PC-3 (cell line): ENCODE measurements at regions not wholly inside any gene's neighbourhood (a gene's known extent, or its start where the extent isn't known, plus 50 kb on each side); places are given as distances from the start of the nearest gene placed in this dataset.

Source experiments
- ATAC-seq: fragments of 200-7000 bp; cut with Tn5 transposase; 2 replicates; pipeline ENCODE4 v1.9.1; 2020; ENCODE audit warnings: mild to moderate bottlenecking, moderate library complexity
- BruUV-seq: library from RNA; stranded (reverse); fragments of 400-500 nt; replicated peaks from 2 replicates; lab custom pipeline; 2021; lab: Mats Ljungman, UMichigan
- CTCF ChIA-PET: fragments of 300-600 bp; sonication (Branson Sonifier 250); formaldehyde crosslinking; loops from one replicate; lab custom pipeline; 2022; ENCODE audit warnings: antibody characterized with exemption; lab: Charles Lee
- POLR2A ChIA-PET: fragments of 300-600 bp; sonication (Branson Sonifier 250); formaldehyde crosslinking; loops from one replicate; lab custom pipeline; 2022; ENCODE audit warnings: antibody characterized with exemption; ENCODE audit not compliant: unreplicated experiment; lab: Charles Lee
- DNase-seq: peaks from one replicate; pipeline ENCODE4 v3.0.0-alpha.2; 2015
- H2AFZ ChIP-seq: fragments of 300-600 bp; sonication (generic); 2 replicates; pipeline ENCODE4 v1.6.0; 2016; ENCODE audit warnings: antibody characterized with exemption, low read length
- H3F3A ChIP-seq: fragments of 300-600 bp; sonication (generic); one replicate; pipeline ENCODE4 v1.6.0; 2017; ENCODE audit warnings: antibody characterized with exemption, low read length, control low read depth, mild to moderate bottlenecking; ENCODE audit not compliant: unreplicated experiment
- H3K27ac ChIP-seq: fragments of 300-600 bp; sonication (generic); 2 replicates; pipeline ENCODE4 v1.5.1; 2016; ENCODE audit warnings: mild to moderate bottlenecking, low read length
- H3K27me3 ChIP-seq: fragments of 300-600 bp; sonication (generic); 2 replicates; pipeline ENCODE4 v1.6.1; 2016; ENCODE audit warnings: low read length, mixed read lengths
- H3K36me3 ChIP-seq: fragments of 300-600 bp; sonication (generic); 2 replicates; pipeline ENCODE4 v1.6.1; 2016; ENCODE audit warnings: low read depth, mixed run types, low read length, mixed read lengths
- H3K4me1 ChIP-seq: fragments of 300-600 bp; sonication (generic); 2 replicates; pipeline ENCODE4 v1.5.1; 2016; ENCODE audit warnings: low read length; ENCODE audit not compliant: insufficient read depth
- H3K4me2 ChIP-seq: fragments of 300-600 bp; sonication (generic); 2 replicates; pipeline ENCODE4 v1.6.0; 2016; ENCODE audit warnings: low read length
- H3K4me3 ChIP-seq: fragments of 300-600 bp; sonication (generic); 2 replicates; pipeline ENCODE4 v1.5.1; 2016; ENCODE audit warnings: mild to moderate bottlenecking, low read length, mixed read lengths
- H3K79me2 ChIP-seq: fragments of 300-600 bp; sonication (generic); 2 replicates; pipeline ENCODE4 v1.6.1; 2017; ENCODE audit warnings: low read length, mixed read lengths
- H3K9ac ChIP-seq: fragments of 300-600 bp; sonication (generic); 2 replicates; pipeline ENCODE4 v1.6.0; 2016; ENCODE audit warnings: mild to moderate bottlenecking, low read length
- H3K9me2 ChIP-seq: fragments of 300-600 bp; sonication (generic); replicated peaks from 2 replicates; pipeline ENCODE4 v1.6.1; 2016; ENCODE audit warnings: mixed run types, low read length, mixed read lengths
- H3K9me3 ChIP-seq: fragments of 300-600 bp; sonication (generic); 2 replicates; pipeline ENCODE4 v1.6.1; 2016; ENCODE audit warnings: low read length, mixed read lengths
- H4K20me1 ChIP-seq: fragments of 300-600 bp; sonication (generic); 2 replicates; pipeline ENCODE4 v1.6.1; 2016; ENCODE audit warnings: low read length, mixed read lengths
- CTCF ChIP-seq: fragments of 300-600 bp; sonication (generic); conservative IDR thresholded peaks from 2 replicates; pipeline ENCODE4 v1.5.1; 2017; ENCODE audit warnings: antibody characterized with exemption, low read depth, mild to moderate bottlenecking, low read length
- EZH2 ChIP-seq: fragments of 300-600 bp; sonication (generic); IDR thresholded peaks from one replicate; pipeline ENCODE4 v1.6.1; 2017; ENCODE audit warnings: antibody characterized with exemption, mild to moderate bottlenecking, low read length; ENCODE audit not compliant: unreplicated experiment
- EZH2phosphoT487 ChIP-seq: fragments of 300-600 bp; sonication (generic); IDR thresholded peaks from 2 replicates; pipeline ENCODE4 v1.6.1; 2018; ENCODE audit warnings: mild to moderate bottlenecking, antibody characterized with exemption, low read length, borderline replicate concordance
- intact Hi-C: fragments of 100-400 bp; cut with micrococcal nuclease; formaldehyde crosslinking; loops from 2 replicates; pipeline ENCODE4 v1.9.0; 2023

GRCh38 chr1:187044411-187044810 is 215.7 kb downstream of the PLA2G4A start:
- no peak overlapping the region for H3K4me3 ChIP-seq
- BruUV-seq, result no TSS peak
- no peaks in the 10 kb centered on the region for H4K20me1 ChIP-seq
- DNase-seq, result no peak
- H3K4me2 ChIP-seq, result no peak overlapping the region
- H2AFZ ChIP-seq, result no peak overlapping the region
- H3K4me1 ChIP-seq, result peaks cover 10% of the 10 kb centered on the region
- TF ChIP-seq EZH2phosphoT487, result no peak
- TF ChIP-seq EZH2, result no peak
- no peak for TF ChIP-seq CTCF
- ATAC-seq, result 0 out of 2 replicates have a peak, but pooled peaks have one; percentile 18
- CTCF ChIA-PET, result no interaction called here
- no peak overlapping the region for H3K9ac ChIP-seq
- no peaks in the 10 kb centered on the region for H3K36me3 ChIP-seq
- H3K79me2 ChIP-seq, result no peaks in the 10 kb centered on the region
- intact Hi-C loops, result no loop called here
- H3K9me3 ChIP-seq, result no peaks in the 10 kb centered on the region
- no peak overlapping the region for H3K27ac ChIP-seq
- POLR2A ChIA-PET, result no interaction called here
- no peaks in the 10 kb centered on the region for H3F3A ChIP-seq
- H3K27me3 ChIP-seq, result no peaks in the 10 kb centered on the region
- no peaks in the 10 kb centered on the region for H3K9me2 ChIP-seq

DNA sequence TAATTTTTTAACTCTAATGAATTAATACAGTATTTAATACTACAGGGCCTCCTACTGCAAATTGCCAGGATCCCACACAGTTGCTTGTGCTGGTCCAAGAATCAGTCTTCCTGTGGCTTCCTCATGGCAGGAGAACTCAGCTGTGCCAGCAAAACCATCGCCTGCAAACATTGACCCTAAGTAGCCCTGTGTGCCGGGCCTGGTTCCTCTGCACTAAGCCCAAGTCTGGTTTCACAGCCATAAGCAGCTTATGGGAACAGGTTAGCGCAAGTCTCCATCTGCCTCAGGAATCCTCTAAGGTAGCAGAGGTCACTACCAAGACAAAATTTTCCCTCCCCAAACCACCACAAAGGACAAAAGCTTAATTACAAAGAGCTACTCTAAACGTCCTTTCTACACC is 216.6 kb downstream of the PLA2G4A start:
- DNase-seq, result no peak
- H3K27me3 ChIP-seq, result no peaks in the 10 kb centered on the region
- ChIA-PET CTCF (no interaction called here), POLR2A (no interaction called here)
- H3K9me2 ChIP-seq, result no peaks in the 10 kb centered on the region
- no peaks in the 10 kb centered on the region for H4K20me1 ChIP-seq
- no peak for ATAC-seq
- H2AFZ ChIP-seq, result no peak overlapping the region
- no peaks in the 10 kb centered on the region for H3K36me3 ChIP-seq
- no peak overlapping the region for H3K27ac ChIP-seq
- TF ChIP-seq EZH2phosphoT487 (no peak), EZH2 (no peak), CTCF (no peak)
- intact Hi-C loops, result no loop called here
- H3K9me3 ChIP-seq, result no peaks in the 10 kb centered on the region
- no peaks in the 10 kb centered on the region for H3K79me2 ChIP-seq
- no peak overlapping the region for H3K4me3 ChIP-seq
- no TSS peak for BruUV-seq
- no peaks in the 10 kb centered on the region for H3F3A ChIP-seq
- H3K4me1 ChIP-seq, result peaks cover 8% of the 10 kb centered on the region; the same call in 1 of the 2 replicates
- no peak overlapping the region for H3K9ac ChIP-seq
- H3K4me2 ChIP-seq, result no peak overlapping the region

DNA sequence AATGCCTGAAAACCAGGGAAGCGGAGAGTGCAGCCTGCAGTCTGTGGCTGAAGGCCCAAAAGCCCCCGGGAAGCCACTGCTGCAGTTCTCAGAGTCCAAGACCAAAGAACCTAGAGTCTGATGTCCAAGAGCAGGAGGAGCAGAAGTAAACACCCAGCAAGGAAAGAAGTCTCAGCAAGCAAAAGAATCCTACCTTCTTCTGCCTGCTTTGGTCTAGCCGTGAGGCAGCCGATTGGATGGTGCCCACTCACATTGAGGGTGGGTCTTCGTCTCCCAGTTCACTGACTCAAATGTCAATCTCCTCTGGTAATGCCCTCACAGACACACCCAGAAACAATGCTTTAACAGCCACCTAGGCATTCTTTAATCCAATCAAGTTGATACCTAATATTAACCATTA is 217.5 kb downstream of the PLA2G4A start:
- POLR2A ChIA-PET, result no interaction called here
- no TSS peak for BruUV-seq
- Histone ChIP-seq H3K9me2 (no peaks in the 10 kb centered on the region), H3F3A (no peaks in the 10 kb centered on the region), H2AFZ (no peak overlapping the region), H3K4me2 (no peak overlapping the region), H3K4me1 (peaks cover 8% of the 10 kb centered on the region; the same call in 1 of the 2 replicates), H3K9me3 (no peaks in the 10 kb centered on the region), H3K27ac (no peak overlapping the region), H3K9ac (no peak overlapping the region), H4K20me1 (no peaks in the 10 kb centered on the region), H3K79me2 (no peaks in the 10 kb centered on the region), H3K4me3 (no peak overlapping the region), H3K36me3 (no peaks in the 10 kb centered on the region), H3K27me3 (no peaks in the 10 kb centered on the region)
- intact Hi-C loops, result no loop called here
- no peak for DNase-seq
- TF ChIP-seq EZH2phosphoT487 (no peak), CTCF (no peak), EZH2 (no peak)
- ATAC-seq, result no peak
- CTCF ChIA-PET, result no interaction called here
